ENCODE measurements at regions not wholly inside any gene's neighbourhood (a gene's known extent, or its start where the extent isn't known, plus 50 kb on each side); places are given as distances from the start of the nearest gene placed in this dataset.

GRCh38 chr2:192932376-192932775 is 737.6 kb upstream of the TMEFF2 start:
- TF ChIP-seq EZH2 (IDR thresholded peaks at IDR 0.05) (no peak), CEBPB (IDR thresholded peaks at IDR 0.05; ENCODE audit: low read depth) (no peak), POLR2A (IDR thresholded peaks at IDR 0.05; ENCODE audit: borderline replicate concordance, extremely low read depth, insufficient read depth, insufficient read length) (no peak), ATF3 (IDR thresholded peaks at IDR 0.05) (no peak), RAD21 (IDR thresholded peaks at IDR 0.05; ENCODE audit: low read depth) (no peak)

All from HCT116 (cell line).